ENCODE measurements at regions not wholly inside any gene's neighbourhood (a gene's known extent, or its start where the extent isn't known, plus 50 kb on each side); places are given as distances from the start of the nearest gene placed in this dataset.

GRCh38 chr2:215718436-215718835 lies 282.6 kb upstream of the FN1 start:
- TF ChIP-seq, protein P1, sequence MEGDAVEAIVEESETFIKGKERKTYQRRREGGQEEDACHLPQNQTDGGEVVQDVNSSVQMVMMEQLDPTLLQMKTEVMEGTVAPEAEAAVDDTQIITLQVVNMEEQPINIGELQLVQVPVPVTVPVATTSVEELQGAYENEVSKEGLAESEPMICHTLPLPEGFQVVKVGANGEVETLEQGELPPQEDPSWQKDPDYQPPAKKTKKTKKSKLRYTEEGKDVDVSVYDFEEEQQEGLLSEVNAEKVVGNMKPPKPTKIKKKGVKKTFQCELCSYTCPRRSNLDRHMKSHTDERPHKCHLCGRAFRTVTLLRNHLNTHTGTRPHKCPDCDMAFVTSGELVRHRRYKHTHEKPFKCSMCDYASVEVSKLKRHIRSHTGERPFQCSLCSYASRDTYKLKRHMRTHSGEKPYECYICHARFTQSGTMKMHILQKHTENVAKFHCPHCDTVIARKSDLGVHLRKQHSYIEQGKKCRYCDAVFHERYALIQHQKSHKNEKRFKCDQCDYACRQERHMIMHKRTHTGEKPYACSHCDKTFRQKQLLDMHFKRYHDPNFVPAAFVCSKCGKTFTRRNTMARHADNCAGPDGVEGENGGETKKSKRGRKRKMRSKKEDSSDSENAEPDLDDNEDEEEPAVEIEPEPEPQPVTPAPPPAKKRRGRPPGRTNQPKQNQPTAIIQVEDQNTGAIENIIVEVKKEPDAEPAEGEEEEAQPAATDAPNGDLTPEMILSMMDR (IDR thresholded peaks at IDR 0.05): no peak
- peak overlapping the region; percentile 28 for H3K4me3 ChIP-seq
- no peaks in the 10 kb centered on the region for H3K36me3 ChIP-seq
- H3K4me1 ChIP-seq (ENCODE audit: control insufficient read depth in 1 of 2, low read depth in 2 of 2): peaks cover 8 to 27% of the 10 kb centered on the region in 2 donors
- H3K27me3 ChIP-seq (replicated peaks; ENCODE audit: insufficient read depth): no peaks in the 10 kb centered on the region
- DNase-seq (ENCODE audit: low spot score) (no peak), ATAC-seq (ENCODE audit: insufficient number of reproducible peaks, low FRiP score, low read depth) (no peak)
- peak overlapping the region; percentile 44 to 47 for H3K27ac ChIP-seq
- H3K9me3 ChIP-seq: no peaks in the 10 kb centered on the region

DNA sequence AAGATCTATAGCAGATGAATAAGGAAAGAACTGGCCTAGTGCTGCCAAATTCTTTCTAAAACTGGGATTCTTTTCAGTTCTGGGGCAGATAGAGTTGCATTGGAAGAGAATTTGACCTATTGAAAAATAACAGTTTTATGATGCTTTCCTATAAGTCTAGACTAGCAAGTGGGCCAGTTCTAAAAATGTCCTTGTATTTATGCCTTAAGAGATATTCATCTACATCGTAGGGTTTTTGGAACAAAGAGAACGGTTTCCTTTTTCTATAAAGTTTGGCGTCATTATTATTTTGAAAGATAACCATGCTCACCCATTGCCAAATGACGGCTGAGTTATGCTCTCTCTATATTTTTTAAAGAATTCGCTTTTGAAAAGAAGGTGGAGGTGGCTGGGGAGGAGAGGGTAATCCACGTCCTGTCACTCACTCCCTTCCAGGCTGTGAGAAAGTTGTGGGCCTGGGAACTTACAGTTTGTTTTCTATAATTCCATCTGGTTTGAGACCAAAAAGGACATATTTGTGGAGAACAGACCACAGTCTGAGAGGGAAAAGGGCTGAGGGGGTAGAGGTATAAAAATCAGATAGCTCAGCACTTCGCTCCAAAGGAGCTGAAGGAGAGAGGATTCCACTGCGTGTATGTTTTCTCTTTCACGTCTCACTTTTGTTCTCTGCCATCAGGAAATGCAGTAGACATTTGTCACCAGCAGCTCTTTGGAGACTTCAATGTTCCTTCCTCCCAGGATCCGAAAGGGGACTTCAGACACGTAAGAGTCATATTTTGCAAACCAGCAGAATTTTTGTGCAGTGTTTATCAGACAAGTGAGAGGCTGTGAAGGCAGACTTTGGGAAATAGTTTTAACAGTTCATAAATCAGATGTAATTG lies 281.9 kb upstream of the FN1 start:
- ATAC-seq (ENCODE audit: insufficient number of reproducible peaks, low FRiP score, low read depth): no peak
- peak overlapping the region; percentile 44 to 47 for H3K27ac ChIP-seq

DNA sequence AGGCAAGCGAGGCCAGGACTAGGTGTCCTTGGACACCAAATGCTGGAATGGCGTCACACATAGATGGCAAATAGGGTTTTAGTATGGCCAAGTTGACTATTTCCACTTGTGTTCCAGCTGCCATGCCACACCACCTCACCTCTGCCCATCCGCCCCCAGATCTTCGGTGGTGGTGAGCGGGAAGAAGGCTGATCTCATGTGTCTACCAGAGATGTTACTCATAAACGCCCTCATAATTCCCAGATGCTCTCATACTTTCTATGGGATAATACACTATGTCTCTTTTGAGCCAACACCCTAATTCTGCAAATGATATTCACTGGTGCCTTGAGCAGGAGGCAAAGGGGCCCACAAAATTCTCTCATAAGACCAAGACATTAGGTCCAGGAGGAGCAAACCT lies 281.1 kb upstream of the FN1 start:
- no peak overlapping the region for H3K4me3 ChIP-seq
- TF ChIP-seq, protein P1 (IDR thresholded peaks at IDR 0.05): no peak
- H3K9me3 ChIP-seq: no peaks in the 10 kb centered on the region
- no peaks in the 10 kb centered on the region for H3K27me3 ChIP-seq (replicated peaks; ENCODE audit: insufficient read depth)
- H3K4me1 ChIP-seq (ENCODE audit: control insufficient read depth in 1 of 2, low read depth in 2 of 2): peaks cover 19 to 42% of the 10 kb centered on the region in 2 donors
- peak overlapping the region; percentile 44 to 47 for H3K27ac ChIP-seq
- H3K36me3 ChIP-seq: no peaks in the 10 kb centered on the region
- ATAC-seq (ENCODE audit: insufficient number of reproducible peaks, low FRiP score, low read depth) (no peak), DNase-seq (ENCODE audit: low spot score) (no peak)

More for the DNA sequence above, 281.9 kb upstream of the FN1 start:
- no peak for DNase-seq (ENCODE audit: low spot score)
- Histone ChIP-seq H3K4me1 (ENCODE audit: control insufficient read depth in 1 of 2, low read depth in 2 of 2) (peaks cover 12 to 34% of the 10 kb centered on the region in 2 donors), H3K9me3 (no peaks in the 10 kb centered on the region), H3K27me3 (replicated peaks; ENCODE audit: insufficient read depth) (no peaks in the 10 kb centered on the region), H3K4me3 (peak overlapping the region; percentile 28), H3K36me3 (no peaks in the 10 kb centered on the region)
- TF ChIP-seq, protein P1 (IDR thresholded peaks at IDR 0.05): no peak

GRCh38 chr2:215712871-215713790 lies 277.3 kb upstream of the FN1 start:
- H3K4me3 ChIP-seq: no peak overlapping the region
- TF ChIP-seq, protein P1 (IDR thresholded peaks at IDR 0.05): no peak
- peak overlapping the region in 1 of 2 donors; percentile 15 for H3K27ac ChIP-seq
- H3K9me3 ChIP-seq: no peaks in the 10 kb centered on the region
- no peaks in the 10 kb centered on the region for H3K36me3 ChIP-seq
- DNase-seq (ENCODE audit: low spot score) (no peak), ATAC-seq (ENCODE audit: insufficient number of reproducible peaks, low FRiP score, low read depth) (no peak)
- H3K27me3 ChIP-seq (replicated peaks; ENCODE audit: insufficient read depth): no peaks in the 10 kb centered on the region
- H3K4me1 ChIP-seq (ENCODE audit: control insufficient read depth in 1 of 2, low read depth in 2 of 2): peaks cover 16 to 46% of the 10 kb centered on the region in 2 donors

Data from thoracic aorta (tissue), 2 donors.